ENCODE measurements at regions not wholly inside any gene's neighbourhood (a gene's known extent, or its start where the extent isn't known, plus 50 kb on each side); places are given as distances from the start of the nearest gene placed in this dataset.

DNA sequence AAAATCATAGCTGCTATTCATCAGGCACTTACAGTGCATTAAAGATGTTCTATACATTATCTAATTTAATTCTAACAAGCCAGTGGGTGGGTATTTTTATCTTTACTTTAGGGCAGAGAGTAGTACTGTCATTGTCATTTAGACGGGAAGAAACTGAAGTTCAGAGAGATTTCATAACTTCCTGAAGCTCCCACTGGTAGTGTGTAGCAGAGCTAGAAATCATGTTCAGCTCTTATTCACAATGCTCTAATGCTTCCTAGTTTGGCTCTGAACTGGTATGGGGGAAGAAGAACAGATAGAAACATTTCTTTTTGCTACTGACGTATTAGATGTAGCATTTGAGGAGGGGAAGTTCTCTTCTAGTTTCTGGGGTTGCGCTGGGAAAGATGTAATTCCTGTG is 116.7 kb downstream of the CYP26A1 start:
- TF ChIP-seq, protein P1, sequence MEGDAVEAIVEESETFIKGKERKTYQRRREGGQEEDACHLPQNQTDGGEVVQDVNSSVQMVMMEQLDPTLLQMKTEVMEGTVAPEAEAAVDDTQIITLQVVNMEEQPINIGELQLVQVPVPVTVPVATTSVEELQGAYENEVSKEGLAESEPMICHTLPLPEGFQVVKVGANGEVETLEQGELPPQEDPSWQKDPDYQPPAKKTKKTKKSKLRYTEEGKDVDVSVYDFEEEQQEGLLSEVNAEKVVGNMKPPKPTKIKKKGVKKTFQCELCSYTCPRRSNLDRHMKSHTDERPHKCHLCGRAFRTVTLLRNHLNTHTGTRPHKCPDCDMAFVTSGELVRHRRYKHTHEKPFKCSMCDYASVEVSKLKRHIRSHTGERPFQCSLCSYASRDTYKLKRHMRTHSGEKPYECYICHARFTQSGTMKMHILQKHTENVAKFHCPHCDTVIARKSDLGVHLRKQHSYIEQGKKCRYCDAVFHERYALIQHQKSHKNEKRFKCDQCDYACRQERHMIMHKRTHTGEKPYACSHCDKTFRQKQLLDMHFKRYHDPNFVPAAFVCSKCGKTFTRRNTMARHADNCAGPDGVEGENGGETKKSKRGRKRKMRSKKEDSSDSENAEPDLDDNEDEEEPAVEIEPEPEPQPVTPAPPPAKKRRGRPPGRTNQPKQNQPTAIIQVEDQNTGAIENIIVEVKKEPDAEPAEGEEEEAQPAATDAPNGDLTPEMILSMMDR (IDR thresholded peaks at IDR 0.05) = no peak
- no peak for TF ChIP-seq POLR2A (IDR thresholded peaks at IDR 0.05)

Measured in body of pancreas (tissue), 4 donors.